GM21825 (cell line): ENCODE measurements at regions not wholly inside any gene's neighbourhood (a gene's known extent, or its start where the extent isn't known, plus 50 kb on each side); places are given as distances from the start of the nearest gene placed in this dataset.
A peak's percentile ranks its signal among the peaks of the same experiment; 100 is the strongest.
"Not testable (repeated sequence)": the region's sequence is repeated elsewhere in the genome, so short reads cannot be mapped to it uniquely, and the experiment has no call there.

ENCODE experiments used
- ATAC-seq: cut with Tn5 transposase; IDR thresholded peaks from one replicate; pipeline ENCODE4 v1.9.1; 2021; ENCODE audit warnings: mild to moderate bottlenecking, moderate library complexity; ENCODE audit not compliant: unreplicated experiment

DNA sequence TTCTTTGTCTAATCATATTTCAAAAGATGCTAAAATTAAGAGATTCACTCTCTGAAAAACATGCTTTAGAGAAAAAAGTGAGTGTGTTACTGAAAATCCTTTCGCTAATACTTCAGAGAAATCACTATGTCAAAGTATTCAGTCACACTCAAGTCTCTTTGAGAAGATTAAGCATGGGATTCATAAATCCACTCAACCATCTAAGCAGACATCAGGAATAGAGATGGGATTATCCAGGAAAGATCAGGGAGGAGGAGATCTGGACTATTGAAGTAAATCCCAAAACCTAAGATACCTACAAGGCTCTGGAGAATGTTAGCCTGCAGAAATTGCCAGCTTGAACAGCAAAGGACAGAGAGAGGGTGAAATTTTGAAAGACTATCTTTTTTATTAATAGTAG, 317.2 kb upstream of the ACO1 start:
- ATAC-seq = no peak

DNA sequence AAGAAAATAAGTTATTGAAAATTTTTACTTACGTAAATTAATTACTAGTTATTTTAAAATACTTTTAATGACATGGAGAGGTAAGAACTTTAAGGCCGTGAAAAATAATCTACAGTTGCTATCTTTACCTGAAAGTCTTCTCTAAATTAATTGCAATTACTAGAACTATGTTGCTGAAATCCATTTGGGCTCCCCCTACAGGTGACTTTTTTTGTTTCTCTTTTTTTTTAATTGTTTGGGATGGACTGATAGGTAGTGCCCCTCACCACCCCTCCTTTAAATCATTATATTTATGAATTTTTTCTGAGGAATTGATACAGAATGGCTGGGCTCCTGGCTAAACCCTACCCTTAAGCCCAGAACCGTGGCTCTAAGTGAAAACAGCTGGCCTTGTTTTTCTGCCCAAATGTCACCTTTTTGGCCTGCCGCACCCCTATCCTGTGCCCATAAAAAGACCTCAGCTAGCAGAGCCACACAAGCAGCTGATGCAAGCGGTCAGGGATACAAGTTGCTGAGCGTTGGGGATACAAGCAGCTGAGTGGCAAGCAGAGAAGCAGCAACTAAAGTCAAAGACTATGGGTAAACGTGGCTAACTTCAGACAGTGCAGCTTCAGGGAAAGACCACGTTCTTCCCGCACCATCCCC, 315.2 kb upstream of the ACO1 start:
- ATAC-seq = no peak

DNA sequence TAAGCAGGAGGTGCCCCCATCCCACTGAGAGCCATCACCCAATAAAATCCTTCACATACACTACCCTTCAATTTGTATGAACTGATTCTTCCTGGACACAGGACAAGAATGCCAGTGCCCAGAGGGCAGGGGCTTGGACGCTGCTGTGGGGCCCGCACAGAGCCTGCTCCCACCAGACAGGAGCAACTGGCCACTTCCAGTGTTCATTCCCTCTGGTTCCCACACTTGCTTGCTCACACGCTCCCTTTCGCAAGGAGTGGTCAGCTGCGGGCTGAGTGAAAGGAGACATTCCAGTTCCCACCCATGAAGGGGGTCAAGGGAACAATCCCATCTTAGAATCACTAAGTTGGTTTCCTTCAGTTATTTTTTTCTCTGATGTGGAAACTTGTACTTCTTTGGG, 314.5 kb upstream of the ACO1 start:
- no peak for ATAC-seq

DNA sequence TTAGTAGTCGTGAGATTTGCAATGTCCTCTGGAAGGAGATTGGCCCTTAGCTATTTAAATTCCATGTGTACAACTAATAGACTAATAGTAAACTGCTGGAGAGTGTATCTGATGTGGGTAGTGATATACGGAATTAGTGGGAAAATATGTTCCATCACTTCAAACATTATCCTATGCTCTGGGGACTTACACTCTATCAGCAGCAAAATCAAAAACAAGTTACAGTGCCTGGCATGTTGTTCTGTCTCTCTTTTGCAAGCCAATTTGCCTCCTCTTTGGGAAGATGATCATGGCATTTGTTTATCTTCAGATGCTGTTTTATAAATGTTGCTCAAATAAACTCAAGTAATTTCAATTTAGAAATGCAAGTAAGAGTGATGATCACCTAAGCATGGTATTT, 311.9 kb upstream of the ACO1 start:
- no peak for ATAC-seq

DNA sequence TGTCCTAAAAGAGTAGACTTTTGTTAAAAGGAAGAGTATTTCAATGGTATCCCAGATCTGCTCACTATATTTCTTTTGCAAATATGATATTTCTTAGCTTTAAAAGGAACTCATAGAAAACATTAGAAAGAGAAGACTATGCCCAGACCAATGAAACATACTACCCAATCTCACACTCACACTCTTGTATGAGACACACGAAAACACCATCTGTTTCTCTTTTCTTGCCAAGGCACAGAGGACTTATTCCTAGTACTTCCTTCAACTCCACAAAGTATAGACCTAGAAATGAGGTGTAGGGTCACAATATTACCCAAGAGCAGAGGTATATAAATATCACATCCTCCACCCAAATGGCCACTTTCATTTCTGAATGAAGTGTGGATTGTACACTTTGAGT, 292.4 kb upstream of the ACO1 start:
- ATAC-seq = no peak

DNA sequence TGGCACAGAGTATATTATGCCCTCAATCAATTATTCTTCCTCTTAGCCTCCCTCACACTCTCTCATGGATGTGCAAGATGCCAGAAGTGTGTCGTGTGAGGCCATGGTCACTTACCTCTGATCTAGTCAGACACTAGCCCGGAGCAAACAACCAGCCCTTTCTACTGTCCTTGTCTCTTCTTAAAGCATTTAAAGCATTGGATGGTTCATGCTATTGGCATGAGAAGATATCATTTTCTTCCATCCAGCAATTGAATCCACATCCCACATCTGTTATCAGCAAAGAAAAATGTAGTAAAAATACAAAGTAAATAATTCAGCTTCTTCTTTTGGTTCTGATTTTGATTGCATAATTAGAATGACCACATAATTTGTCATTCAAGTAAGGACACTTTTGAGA, 267.2 kb upstream of the ACO1 start:
- no peak for ATAC-seq

DNA sequence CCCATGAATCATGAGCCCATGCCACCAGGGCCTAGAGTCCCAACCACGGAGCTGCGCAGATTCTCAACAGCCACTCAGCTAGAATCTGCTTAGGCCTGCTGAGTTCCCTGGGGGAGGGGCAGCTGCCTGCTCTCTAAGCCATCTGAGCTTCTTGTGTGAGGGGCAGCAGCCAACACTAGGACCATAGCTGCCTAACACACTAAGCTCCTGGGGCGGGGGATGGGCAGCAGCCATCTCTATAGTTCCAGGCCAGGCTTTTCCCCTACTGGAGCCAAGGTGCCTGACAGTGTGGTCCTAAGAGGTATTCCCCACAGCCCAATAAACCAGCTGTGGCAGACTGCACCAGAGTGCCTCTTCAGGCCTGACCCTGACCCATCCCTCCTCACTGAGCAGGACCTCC, 255.9 kb upstream of the ACO1 start:
- no peak for ATAC-seq

DNA sequence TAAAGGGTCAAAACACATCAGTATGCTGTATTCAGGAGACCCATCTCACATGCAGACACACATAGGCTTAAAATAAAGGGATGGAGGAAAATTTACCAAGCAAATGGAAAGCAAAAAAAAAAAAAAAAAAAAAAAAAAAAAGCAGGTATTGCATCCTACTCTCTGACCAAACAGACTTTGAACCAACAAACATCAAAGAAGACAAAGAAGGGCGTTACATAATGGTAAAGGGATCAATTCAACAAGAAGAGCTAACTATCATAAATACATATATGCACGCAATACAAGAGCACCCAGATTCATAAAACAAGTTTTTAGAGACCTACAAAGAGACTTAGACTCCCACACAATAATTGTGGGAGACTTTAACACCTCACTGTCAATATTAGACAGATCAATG, 253.7 kb upstream of the ACO1 start:
- not testable (repeated sequence) for ATAC-seq

DNA sequence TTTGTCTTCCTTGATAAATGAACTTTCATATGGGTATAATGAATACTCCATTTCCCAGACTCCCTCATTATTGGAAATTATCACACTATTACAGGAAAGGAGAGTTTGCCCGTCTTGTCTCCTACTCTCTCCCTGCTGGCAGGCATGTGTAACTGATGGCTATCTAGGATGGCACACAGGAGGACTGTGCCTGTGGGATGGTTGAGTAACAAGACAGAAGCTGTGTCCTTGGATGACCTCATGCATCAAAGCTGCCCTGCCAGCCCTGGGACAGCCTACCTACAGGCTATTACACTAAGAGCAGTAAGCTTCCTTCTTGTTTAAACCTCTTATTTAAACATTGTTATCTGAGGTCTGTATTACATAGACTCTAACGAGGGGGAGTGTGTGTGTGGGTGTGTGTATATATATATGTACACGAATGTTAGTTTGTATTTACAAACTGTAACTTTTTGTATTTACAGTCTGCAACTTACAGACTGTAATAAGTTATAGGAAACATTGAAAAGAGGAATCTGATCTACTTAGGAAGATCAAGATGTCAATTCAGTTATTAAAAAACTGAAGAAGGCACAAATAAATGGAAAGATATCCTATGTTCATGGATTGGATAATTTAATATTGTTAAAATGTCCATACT, 247.6 kb upstream of the ACO1 start:
- ATAC-seq = no peak

DNA sequence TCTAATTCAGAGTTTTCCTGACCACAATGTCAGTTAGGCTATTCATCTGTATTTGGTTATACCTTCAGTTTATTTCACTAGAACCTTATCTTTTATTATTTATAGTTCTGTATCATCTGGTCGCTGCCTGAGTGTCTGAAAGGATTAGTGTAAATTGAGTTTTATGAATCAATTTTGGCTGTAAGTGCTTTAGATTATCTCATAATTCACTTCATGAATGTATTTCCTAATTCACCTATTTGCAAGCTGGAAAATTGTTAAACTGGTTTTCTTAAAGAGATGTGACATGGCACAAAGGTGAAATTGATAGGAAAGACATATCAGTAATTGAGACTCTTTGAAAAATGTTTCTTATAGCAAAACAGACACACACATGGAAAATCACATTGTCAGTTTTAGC, 242.4 kb upstream of the ACO1 start:
- no peak for ATAC-seq

DNA sequence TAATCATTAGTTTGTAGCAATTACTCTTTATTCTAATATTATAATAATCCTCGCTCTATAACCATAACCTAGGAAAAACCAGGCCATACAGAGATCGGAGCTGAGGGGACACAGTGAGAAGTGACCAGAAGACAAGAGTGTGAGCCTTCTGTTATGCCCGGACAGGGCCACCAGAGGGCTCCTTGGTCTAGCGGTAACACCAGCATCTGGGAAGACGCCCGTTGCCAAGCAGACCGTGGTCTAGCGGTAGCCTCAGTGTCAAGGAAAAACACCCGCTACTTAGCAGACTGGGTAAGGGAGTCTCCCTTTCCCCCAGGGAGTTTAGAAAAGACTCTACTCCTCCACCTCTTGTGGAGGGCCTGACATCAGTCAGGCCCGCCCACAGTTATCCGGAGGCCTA, 235.9 kb upstream of the ACO1 start:
- not testable (repeated sequence) for ATAC-seq

DNA sequence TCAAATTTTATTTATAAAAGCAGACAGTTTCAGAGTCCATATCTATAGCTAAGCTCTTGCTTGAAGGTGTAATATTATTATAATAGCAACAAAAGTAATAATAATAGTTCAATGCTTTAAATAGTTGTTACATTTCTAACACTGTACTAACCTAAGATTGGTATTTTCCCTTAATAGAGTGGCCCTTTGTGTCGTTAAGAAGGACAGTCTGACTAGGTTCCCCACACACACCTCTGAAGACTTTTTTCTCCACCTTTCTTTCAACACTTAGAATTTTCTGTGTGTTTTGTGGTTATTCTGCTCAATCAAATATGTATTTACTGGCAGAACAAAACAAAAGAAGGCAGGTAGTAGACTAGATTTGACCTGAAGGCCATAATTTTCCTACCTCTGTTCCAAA, 223.2 kb upstream of the ACO1 start:
- no peak for ATAC-seq

DNA sequence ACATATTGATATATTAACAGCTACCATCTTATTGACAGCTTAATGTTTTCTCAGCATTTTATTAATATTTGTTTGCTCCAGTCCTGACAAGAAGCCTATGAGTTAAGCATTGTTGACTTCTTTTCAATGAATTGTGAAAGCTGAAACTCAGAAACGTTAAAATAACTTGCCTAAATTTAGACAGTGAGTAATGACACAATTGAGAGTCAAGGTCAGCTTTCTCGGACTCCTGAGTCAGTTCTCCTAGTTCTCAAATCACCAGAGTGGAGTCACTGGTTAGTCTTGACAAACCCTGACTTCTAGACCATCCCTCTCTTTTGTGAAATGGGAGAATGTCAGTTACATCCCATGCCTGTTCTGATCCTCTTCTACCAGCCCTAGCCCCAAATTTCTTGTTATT, 222.7 kb upstream of the ACO1 start:
- no peak for ATAC-seq

DNA sequence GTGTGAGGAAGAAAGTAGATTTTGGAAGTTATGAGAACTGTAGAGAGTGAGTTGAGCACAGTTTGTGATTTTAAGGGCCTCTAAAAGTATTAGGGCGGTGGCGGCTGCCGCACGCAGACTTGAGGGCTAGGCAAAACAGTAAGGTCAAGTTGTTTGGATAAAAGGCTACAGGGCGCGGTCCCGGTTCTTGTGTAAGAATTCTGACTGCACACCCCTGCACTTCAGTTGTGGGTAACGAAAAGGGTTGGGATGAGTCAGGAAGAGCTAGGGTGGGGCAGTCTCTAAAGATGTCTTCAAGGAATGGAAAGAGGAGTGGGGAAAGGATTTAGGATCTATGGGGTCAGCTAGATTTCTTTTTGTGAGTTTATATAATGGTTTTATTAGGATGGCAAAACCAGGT, 218.1 kb upstream of the ACO1 start:
- not testable (repeated sequence) for ATAC-seq

DNA sequence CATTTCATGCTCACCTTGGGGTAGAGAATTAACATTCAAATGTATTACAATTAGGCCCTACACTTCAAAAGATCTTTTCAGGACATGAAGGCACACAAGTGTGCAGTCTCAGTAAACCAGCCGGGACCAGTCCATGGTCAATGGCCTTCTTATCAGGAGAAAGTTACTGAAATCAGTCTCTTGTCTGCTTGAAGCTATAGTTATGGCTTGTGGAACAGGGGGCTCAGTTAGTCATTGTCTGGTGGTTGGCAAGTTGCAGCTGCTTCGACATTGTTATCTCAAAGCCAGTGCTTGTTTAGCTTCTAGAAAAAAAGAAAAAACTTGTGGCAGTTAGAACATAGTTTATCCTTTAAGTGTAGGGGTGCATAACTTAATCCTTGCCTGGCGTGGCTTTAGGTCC, 213.1 kb upstream of the ACO1 start:
- no peak for ATAC-seq

DNA sequence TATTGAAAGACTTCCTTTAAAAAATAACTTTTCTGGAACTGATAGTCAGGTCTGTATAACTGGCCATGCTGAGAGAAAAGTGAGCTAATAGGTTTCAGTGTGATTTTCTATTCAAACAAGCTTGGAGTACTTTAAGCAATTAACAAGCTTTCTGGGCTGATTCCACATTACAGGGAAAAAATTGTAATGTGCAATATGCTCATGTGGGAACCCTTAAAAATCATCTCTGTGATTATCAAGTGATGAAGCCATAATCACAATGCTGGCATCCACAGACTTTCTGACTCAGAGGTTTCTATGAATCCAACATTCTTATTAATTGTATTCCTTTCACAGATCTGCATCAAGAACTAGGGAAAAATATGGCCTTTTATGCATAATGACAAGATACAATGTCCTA, 212.2 kb upstream of the ACO1 start:
- no peak for ATAC-seq

DNA sequence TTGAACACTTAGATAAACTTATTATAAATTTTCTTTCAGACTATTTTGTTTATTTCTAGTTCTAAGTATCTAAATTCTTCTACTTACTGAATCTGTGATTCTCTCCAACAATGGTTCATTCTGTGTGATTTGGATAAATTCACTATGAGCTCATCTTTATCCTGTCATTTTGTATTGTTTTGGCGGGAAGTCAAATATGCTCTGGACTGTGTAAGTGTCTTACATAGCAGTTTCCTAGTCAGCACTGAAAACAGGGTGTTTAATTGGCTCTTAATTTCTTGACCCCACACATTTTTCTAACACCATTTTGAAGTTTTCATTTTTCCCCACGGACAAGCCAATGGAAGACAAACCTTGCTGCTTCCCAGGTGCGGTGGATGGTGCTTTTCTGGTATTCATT, 207.0 kb upstream of the ACO1 start:
- no peak for ATAC-seq

DNA sequence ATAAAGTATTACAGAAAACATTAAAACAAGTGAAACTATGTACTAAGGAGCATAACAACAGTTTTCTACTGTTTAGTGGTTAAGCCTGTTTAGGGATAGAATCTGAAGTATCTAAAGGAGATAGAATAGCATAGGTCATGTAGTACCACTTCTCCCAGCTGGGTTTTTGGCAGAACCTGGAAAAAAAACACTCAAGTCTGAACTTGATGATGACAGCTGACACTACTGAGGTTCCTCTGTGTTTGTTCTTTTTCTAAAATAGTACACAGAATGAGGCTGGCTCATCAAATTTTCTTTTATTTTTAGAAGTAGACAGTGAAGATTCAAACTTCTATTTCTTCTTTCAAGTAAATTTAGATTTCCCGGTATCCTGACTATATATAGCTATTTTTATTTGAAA, 203.8 kb upstream of the ACO1 start:
- ATAC-seq = no peak

DNA sequence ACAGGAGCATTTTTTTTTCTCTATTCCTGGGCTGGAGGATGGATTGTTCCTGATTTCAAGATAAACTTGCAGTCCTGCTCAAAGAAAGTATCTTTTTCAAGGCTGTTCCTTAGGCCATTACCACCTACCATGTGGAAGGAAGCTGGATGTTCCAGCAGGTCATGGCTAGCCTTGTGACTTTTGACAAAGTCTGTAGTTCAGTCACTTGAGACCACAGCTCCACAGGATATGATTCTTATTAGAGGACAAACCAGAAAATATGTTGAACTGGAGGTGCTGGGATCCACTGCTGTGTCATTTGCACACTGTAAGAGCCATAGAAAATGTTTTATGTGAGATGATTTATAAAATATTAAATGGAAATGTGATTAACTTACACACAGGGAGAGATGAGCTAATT, 184.2 kb upstream of the ACO1 start:
- no peak for ATAC-seq

DNA sequence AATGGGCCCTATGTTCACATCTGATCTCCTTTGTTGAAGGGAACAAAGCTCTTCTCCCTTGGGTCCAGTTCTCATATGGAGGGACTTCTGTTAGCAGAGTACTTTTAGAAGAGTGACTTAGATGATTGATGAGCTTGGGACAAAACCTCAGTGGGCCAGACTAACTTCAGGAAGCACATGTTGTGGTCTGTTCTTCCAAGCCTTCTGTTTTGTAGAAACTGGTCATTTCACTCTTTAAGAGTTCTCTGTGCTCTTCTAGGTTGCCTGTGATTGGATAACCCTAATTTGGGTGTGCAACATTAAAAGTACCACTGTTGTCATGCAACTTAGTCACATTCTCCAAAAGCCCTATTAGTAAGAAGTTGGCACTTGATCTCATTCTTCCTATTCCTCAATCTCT, 183.5 kb upstream of the ACO1 start:
- no peak for ATAC-seq

DNA sequence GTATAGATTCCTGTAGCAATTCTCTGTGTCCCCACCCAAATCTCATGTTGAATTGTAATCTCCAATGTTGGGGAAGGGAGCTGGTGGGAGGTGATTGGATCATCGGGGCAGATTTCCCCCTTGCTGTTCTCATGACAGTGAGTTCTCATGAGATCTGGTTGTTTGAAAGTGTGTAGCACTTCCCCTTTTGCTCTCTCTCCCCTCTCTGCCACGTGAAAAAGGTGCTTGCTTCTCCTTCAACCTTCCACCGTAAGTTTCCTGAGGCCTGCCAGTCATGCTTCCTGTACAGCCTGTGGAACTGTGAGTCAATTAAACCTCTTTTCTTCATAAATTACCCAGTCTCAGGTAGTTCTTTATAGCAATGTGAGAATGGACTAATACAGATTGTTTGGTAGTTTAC, 175.3 kb upstream of the ACO1 start:
- ATAC-seq = not testable (repeated sequence)

DNA sequence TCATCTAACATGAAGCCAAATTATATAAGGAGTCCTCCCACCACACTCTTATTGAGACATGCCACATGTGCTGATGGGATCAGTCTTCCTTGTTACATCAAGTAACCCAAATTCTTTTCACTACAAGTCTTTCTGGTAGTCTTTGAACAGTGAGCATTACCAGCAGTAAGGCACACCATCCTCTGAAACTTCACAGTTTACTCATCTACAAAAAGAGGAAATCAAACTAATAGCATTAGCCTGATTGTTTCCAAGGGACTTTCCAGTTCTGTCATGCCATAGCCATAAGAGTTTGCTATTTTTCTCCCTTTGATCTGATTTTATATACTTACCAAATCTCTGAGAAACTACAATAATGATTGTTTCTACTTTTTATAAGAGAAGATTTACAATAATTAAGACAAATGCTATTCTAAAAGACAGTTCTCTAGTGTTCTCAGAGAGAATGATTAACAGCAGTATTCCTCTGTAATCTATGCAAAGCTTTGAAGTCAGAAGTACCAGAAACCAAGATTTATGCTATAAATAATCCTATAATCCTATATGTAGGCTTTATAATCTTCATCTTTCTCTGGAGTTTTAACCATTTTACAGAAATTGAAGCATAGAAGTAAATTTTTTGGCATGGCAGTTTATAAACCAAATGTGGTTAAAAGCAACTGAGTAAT, 166.2 kb upstream of the ACO1 start:
- peak; percentile 99 for ATAC-seq

DNA sequence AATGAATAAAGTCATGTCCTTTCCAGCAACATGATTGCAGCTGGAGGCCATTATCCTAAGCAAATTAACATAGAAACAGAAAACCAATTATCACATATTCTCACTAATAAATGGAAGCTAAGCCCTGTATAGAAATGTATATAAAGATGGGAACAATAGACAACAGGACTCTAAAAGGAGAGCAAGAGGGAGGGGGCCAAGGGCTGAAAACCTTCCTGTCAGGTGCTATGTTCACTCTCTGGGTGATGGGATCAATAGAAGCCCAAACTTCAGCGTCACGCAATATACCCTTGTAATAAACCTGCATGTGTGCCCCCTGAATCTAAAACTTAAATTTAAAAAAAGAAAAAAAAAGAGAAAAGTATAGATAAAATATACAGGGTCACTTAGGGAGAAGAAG, 163.7 kb upstream of the ACO1 start:
- ATAC-seq = no peak
